WTC11 (cell line): ENCODE measurements at regions not wholly inside any gene's neighbourhood (a gene's known extent, or its start where the extent isn't known, plus 50 kb on each side); places are given as distances from the start of the nearest gene placed in this dataset.
A peak's percentile ranks its signal among the peaks of the same experiment; 100 is the strongest.

ENCODE experiments used
- ATAC-seq: fragments of 200-7000 bp; cut with Tn5 transposase; 2 replicates; pipeline ENCODE4 v1.10.0; 2021; ENCODE audit warnings: mild to moderate bottlenecking, moderate library complexity
- CTCF ChIA-PET: fragments of 300-600 bp; sonication (Branson Sonifier 250); formaldehyde crosslinking; loops from one replicate; lab custom pipeline; 2021; ENCODE audit warnings: antibody characterized with exemption; lab: Charles Lee
- POLR2A ChIA-PET: fragments of 350-600 bp; sonication (Branson Sonifier 250); formaldehyde crosslinking; loops from one replicate; lab custom pipeline; 2021; ENCODE audit warnings: antibody characterized with exemption; lab: Charles Lee
- DNase-seq: peaks from one replicate; pipeline ENCODE4 v3.0.0; 2021; ENCODE audit warnings: low spot score
- H3K27ac Mint-ChIP-seq: 2 replicates; pipeline ENCODE4 v1.8.0; 2021; ENCODE audit warnings: mixed read lengths
- H3K27me3 Mint-ChIP-seq: 2 replicates; pipeline ENCODE4 v1.8.0; 2021; ENCODE audit warnings: low read depth, mild to moderate bottlenecking, moderate library complexity, mixed read lengths
- H3K36me3 Mint-ChIP-seq: 2 replicates; pipeline ENCODE4 v1.8.0; 2021; ENCODE audit warnings: mixed read lengths
- H3K4me1 Mint-ChIP-seq: 2 replicates; pipeline ENCODE4 v1.8.0; 2022; ENCODE audit warnings: mixed read lengths
- H3K4me3 Mint-ChIP-seq: 2 replicates; pipeline ENCODE4 v1.8.0; 2021; ENCODE audit warnings: mild to moderate bottlenecking, moderate library complexity, mixed read lengths
- H3K9me3 Mint-ChIP-seq: 2 replicates; pipeline ENCODE4 v1.8.0; 2021; ENCODE audit warnings: mixed read lengths
- ATF1 ChIP-seq: sonication (generic); formaldehyde crosslinking; IDR thresholded peaks from 2 replicates; pipeline ENCODE4 v1.8.1; 2023; ENCODE audit warnings: mild to moderate bottlenecking, moderate library complexity, missing genetic modification reagents
- CREB1 ChIP-seq: sonication (generic); formaldehyde crosslinking; IDR thresholded peaks from 2 replicates; pipeline ENCODE4 v1.8.0; 2023; ENCODE audit warnings: mild to moderate bottlenecking, missing genetic modification reagents
- ESRRA ChIP-seq: sonication (generic); formaldehyde crosslinking; IDR thresholded peaks from 2 replicates; pipeline ENCODE4 v1.8.1; 2022; ENCODE audit warnings: mild to moderate bottlenecking, missing genetic modification reagents, borderline replicate concordance
- FOXK1 ChIP-seq: sonication (generic); formaldehyde crosslinking; IDR thresholded peaks from 2 replicates; pipeline ENCODE4 v1.8.0; 2022; ENCODE audit warnings: mild to moderate bottlenecking, moderate library complexity, missing genetic modification reagents
- FOXP1 ChIP-seq: sonication (generic); formaldehyde crosslinking; IDR thresholded peaks from 2 replicates; pipeline ENCODE4 v1.8.0; 2022; ENCODE audit warnings: missing genetic modification reagents, mild to moderate bottlenecking, moderate library complexity, borderline replicate concordance
- HMGA2 ChIP-seq: fragments of 250-450 bp; sonication (Bioruptor Pico); IDR thresholded peaks from 2 replicates; pipeline ENCODE4 v1.4.0; 2021; ENCODE audit warnings: mild to moderate bottlenecking, moderate library complexity
- JUN ChIP-seq: sonication (generic); formaldehyde crosslinking; IDR thresholded peaks from 2 replicates; pipeline ENCODE4 v1.8.0; 2023; ENCODE audit warnings: mild to moderate bottlenecking, missing genetic modification reagents
- PRRX2 ChIP-seq: fragments of 250-450 bp; sonication (Bioruptor Pico); IDR thresholded peaks from 2 replicates; pipeline ENCODE4 v1.8.0; 2021; ENCODE audit warnings: mild to moderate bottlenecking
- RELA ChIP-seq: sonication (generic); formaldehyde crosslinking; IDR thresholded peaks from 2 replicates; pipeline ENCODE4 v1.8.1; 2022; ENCODE audit warnings: missing genetic modification reagents, mild to moderate bottlenecking, borderline replicate concordance
- TEAD1 ChIP-seq: sonication (generic); formaldehyde crosslinking; IDR thresholded peaks from 2 replicates; pipeline ENCODE4 v1.8.0; 2022; ENCODE audit warnings: mild to moderate bottlenecking, missing genetic modification reagents
- TP53 ChIP-seq: sonication (generic); formaldehyde crosslinking; IDR thresholded peaks from 2 replicates; pipeline ENCODE4 v1.8.1; 2023; ENCODE audit warnings: mild to moderate bottlenecking, missing genetic modification reagents
- ZNF219 ChIP-seq: sonication (generic); formaldehyde crosslinking; IDR thresholded peaks from 2 replicates; pipeline ENCODE4 v1.8.0; 2023; ENCODE audit warnings: missing genetic modification reagents, mild to moderate bottlenecking, borderline replicate concordance
- ZNF396 ChIP-seq: fragments of 250-450 bp; sonication (Bioruptor Pico); IDR thresholded peaks from 2 replicates; pipeline ENCODE4 v1.8.0; 2021; ENCODE audit warnings: mild to moderate bottlenecking, moderate library complexity, borderline replicate concordance
- TF ChIP-seq, protein P1 (sequence below): sonication (generic); formaldehyde crosslinking; conservative IDR thresholded peaks from 2 replicates; pipeline ENCODE4 v1.8.1; 2023; ENCODE audit warnings: mild to moderate bottlenecking, low read depth, missing genetic modification reagents, moderate library complexity
- TF ChIP-seq, protein P2 (sequence below): sonication (generic); formaldehyde crosslinking; IDR thresholded peaks from 2 replicates; pipeline ENCODE4 v1.8.1; 2023; ENCODE audit warnings: mild to moderate bottlenecking, missing genetic modification reagents
- TF ChIP-seq, protein P3 (sequence below): sonication (generic); formaldehyde crosslinking; IDR thresholded peaks from 2 replicates; pipeline ENCODE4 v1.8.1; 2022; ENCODE audit warnings: mild to moderate bottlenecking, moderate library complexity, missing genetic modification reagents
- TF ChIP-seq, protein P4 (sequence below): sonication (generic); formaldehyde crosslinking; IDR thresholded peaks from 2 replicates; pipeline ENCODE4 v1.8.0; 2023; ENCODE audit warnings: missing genetic modification reagents, mild to moderate bottlenecking, borderline replicate concordance
- TF ChIP-seq, protein P5 (sequence below): fragments of 250-450 bp; sonication (Bioruptor Pico); conservative IDR thresholded peaks from 2 replicates; pipeline ENCODE4 v1.9.0; 2021; ENCODE audit warnings: mild to moderate bottlenecking

DNA sequence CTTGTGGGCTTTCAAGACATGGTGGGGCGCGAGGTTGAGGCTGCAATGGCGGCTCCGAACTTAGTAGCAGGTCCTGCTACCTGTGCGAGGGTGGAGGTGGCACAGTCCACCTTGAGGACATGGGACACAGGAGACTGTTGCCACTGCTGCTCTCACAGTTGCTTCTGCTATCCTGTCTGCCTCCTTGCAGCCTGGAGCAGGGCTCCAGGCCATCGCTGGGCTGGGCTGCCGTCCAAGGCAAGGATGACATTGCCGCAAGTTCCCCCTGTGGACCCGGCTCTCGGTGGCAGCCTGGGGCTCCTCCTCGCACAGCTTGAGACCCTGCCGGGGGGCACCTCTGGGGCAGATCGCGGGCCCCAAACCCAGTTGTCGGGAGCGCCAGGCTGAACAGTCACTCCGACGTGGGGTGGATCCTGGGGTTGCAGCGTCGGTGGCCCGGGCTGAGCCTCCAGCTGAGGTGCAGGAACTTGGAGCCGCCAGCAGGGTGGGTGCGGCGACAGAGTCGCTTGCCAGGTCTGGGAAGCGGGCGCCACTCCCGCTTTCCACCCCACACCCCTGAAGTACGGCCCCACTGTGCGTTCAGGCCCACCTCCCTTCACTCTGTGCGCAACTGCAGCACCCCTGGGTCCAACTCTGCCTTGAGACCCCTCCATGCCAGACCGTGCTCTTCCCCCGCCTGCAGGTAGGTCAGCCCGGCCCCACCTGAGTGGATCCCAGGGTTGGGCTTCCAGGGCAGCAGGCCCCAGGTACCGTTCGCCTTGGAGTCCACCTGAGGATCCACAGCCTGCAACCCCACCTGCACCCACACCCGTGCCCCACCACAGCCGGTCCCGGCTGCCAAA lies 192.7 kb upstream of the NUDT6 start:
- H3K4me3 Mint-ChIP-seq = no peak overlapping the region
- H3K36me3 Mint-ChIP-seq = no peaks in the 10 kb centered on the region
- peak; percentile 45 for DNase-seq
- no peaks in the 10 kb centered on the region for H3K27me3 Mint-ChIP-seq
- 0 out of 2 replicates have a peak, but pooled peaks cover 2% of the 10 kb centered on the region for H3K4me1 Mint-ChIP-seq
- ChIA-PET CTCF (interaction anchor here (0.6 kb wide), 1 partner anchor 8 kb away, joined by 3 read pairs; no protein-coding TSS in a partner anchor), POLR2A (interaction anchor here (0.6 kb wide), 1 partner anchor 19 kb away, joined by 5 read pairs; no protein-coding TSS in a partner anchor)
- no peaks in the 10 kb centered on the region for H3K9me3 Mint-ChIP-seq
- 0 out of 2 replicates have a peak, but pooled peaks have one; percentile 30 for TF ChIP-seq ATF1 (CRISPR knock-in tag)
- TF ChIP-seq, protein P1, sequence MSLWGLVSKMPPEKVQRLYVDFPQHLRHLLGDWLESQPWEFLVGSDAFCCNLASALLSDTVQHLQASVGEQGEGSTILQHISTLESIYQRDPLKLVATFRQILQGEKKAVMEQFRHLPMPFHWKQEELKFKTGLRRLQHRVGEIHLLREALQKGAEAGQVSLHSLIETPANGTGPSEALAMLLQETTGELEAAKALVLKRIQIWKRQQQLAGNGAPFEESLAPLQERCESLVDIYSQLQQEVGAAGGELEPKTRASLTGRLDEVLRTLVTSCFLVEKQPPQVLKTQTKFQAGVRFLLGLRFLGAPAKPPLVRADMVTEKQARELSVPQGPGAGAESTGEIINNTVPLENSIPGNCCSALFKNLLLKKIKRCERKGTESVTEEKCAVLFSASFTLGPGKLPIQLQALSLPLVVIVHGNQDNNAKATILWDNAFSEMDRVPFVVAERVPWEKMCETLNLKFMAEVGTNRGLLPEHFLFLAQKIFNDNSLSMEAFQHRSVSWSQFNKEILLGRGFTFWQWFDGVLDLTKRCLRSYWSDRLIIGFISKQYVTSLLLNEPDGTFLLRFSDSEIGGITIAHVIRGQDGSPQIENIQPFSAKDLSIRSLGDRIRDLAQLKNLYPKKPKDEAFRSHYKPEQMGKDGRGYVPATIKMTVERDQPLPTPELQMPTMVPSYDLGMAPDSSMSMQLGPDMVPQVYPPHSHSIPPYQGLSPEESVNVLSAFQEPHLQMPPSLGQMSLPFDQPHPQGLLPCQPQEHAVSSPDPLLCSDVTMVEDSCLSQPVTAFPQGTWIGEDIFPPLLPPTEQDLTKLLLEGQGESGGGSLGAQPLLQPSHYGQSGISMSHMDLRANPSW (CRISPR knock-in tag) = no peak
- peak; percentile 94 for ATAC-seq
- H3K27ac Mint-ChIP-seq = no peak overlapping the region

DNA sequence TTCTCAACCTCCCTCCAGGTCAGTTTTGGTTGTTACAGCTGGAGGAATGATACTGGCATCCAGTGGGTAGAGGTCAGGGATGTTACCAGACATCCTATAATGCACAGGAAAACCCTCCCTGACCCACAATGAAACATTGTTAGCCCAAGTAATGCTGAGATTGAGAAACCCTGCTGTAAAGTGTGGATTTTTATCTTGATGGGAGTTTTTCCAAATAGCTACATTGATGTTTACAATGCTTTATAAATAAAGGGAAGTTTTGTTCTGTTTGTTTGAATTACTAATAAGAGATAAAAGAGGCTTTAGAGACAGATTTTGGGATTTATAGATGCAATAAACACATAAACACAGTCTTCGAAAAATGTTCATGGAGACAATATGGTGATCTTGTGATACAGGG lies 194.0 kb upstream of the NUDT6 start:
- Mint-ChIP-seq H3K36me3 (no peaks in the 10 kb centered on the region), H3K4me3 (no peak overlapping the region), H3K27me3 (no peaks in the 10 kb centered on the region), H3K9me3 (no peaks in the 10 kb centered on the region), H3K27ac (no peak overlapping the region), H3K4me1 (0 out of 2 replicates have a peak, but pooled peaks cover 2% of the 10 kb centered on the region)
- POLR2A ChIA-PET = no interaction called here
- CTCF ChIA-PET = no interaction called here
- TF ChIP-seq ZNF219 (CRISPR knock-in tag) (no peak), HMGA2 (no peak), JUN (CRISPR knock-in tag) (no peak), PRRX2 (CRISPR knock-in tag) (no peak), FOXP1 (CRISPR knock-in tag) (no peak), ESRRA (CRISPR knock-in tag) (no peak), FOXK1 (no peak), RELA (CRISPR knock-in tag) (no peak), CREB1 (CRISPR knock-in tag) (no peak), ZNF396 (CRISPR knock-in tag) (no peak), TEAD1 (CRISPR knock-in tag) (no peak), TP53 (CRISPR knock-in tag) (no peak)
- TF ChIP-seq, protein P2, sequence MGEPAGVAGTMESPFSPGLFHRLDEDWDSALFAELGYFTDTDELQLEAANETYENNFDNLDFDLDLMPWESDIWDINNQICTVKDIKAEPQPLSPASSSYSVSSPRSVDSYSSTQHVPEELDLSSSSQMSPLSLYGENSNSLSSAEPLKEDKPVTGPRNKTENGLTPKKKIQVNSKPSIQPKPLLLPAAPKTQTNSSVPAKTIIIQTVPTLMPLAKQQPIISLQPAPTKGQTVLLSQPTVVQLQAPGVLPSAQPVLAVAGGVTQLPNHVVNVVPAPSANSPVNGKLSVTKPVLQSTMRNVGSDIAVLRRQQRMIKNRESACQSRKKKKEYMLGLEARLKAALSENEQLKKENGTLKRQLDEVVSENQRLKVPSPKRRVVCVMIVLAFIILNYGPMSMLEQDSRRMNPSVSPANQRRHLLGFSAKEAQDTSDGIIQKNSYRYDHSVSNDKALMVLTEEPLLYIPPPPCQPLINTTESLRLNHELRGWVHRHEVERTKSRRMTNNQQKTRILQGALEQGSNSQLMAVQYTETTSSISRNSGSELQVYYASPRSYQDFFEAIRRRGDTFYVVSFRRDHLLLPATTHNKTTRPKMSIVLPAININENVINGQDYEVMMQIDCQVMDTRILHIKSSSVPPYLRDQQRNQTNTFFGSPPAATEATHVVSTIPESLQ (CRISPR knock-in tag) = no peak
- TF ChIP-seq, protein P3, sequence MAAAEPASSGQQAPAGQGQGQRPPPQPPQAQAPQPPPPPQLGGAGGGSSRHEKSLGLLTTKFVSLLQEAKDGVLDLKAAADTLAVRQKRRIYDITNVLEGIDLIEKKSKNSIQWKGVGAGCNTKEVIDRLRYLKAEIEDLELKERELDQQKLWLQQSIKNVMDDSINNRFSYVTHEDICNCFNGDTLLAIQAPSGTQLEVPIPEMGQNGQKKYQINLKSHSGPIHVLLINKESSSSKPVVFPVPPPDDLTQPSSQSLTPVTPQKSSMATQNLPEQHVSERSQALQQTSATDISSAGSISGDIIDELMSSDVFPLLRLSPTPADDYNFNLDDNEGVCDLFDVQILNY = no peak
- TF ChIP-seq, protein P4, sequence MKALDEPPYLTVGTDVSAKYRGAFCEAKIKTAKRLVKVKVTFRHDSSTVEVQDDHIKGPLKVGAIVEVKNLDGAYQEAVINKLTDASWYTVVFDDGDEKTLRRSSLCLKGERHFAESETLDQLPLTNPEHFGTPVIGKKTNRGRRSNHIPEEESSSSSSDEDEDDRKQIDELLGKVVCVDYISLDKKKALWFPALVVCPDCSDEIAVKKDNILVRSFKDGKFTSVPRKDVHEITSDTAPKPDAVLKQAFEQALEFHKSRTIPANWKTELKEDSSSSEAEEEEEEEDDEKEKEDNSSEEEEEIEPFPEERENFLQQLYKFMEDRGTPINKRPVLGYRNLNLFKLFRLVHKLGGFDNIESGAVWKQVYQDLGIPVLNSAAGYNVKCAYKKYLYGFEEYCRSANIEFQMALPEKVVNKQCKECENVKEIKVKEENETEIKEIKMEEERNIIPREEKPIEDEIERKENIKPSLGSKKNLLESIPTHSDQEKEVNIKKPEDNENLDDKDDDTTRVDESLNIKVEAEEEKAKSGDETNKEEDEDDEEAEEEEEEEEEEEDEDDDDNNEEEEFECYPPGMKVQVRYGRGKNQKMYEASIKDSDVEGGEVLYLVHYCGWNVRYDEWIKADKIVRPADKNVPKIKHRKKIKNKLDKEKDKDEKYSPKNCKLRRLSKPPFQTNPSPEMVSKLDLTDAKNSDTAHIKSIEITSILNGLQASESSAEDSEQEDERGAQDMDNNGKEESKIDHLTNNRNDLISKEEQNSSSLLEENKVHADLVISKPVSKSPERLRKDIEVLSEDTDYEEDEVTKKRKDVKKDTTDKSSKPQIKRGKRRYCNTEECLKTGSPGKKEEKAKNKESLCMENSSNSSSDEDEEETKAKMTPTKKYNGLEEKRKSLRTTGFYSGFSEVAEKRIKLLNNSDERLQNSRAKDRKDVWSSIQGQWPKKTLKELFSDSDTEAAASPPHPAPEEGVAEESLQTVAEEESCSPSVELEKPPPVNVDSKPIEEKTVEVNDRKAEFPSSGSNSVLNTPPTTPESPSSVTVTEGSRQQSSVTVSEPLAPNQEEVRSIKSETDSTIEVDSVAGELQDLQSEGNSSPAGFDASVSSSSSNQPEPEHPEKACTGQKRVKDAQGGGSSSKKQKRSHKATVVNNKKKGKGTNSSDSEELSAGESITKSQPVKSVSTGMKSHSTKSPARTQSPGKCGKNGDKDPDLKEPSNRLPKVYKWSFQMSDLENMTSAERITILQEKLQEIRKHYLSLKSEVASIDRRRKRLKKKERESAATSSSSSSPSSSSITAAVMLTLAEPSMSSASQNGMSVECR (CRISPR knock-in tag) = no peak
- TF ChIP-seq, protein P1 (CRISPR knock-in tag) = no peak
- TF ChIP-seq, protein P5, sequence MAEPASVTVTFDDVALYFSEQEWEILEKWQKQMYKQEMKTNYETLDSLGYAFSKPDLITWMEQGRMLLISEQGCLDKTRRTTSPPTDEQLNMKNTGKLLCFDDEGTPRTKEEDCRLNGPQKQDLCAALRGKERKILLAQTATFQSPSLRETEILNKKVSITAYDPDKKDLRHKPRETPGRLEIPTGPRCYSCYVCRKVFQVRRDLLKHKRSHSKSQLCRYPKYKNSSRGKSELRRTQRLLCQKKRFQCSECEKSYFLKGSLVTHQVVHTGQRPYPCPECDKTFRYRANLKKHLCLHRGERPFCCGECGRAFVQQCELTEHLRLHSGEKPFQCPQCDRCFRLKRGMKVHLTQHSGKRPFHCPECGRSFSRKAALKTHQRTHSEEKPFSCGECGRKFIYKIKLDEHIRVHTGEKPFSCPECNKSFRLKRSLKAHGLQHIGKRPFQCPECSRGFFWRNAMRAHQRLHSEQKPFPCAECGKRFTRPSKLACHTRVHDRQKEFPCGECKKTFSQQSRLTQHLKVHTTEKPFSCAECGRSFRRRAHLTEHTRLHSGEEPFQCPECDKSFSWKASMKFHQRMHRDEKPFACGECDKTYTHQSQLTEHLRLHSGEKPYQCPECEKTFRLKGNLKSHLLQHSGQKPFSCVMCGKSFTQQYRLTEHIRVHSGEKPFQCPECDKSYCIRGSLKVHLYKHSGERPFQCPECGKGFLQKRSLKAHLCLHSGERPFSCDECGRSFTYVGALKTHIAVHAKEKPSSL (CRISPR knock-in tag) = no peak
- ATAC-seq = no peak
- DNase-seq = no peak
